ENCODE measurements at regions not wholly inside any gene's neighbourhood (a gene's known extent, or its start where the extent isn't known, plus 50 kb on each side); places are given as distances from the start of the nearest gene placed in this dataset.

GRCh38 chr3:24678421-24678865, 183.8 kb upstream of the THRB start:
- TF ChIP-seq POLR2A (IDR thresholded peaks at IDR 0.05) (no peak), CTCF (IDR thresholded peaks at IDR 0.05) (no peak)
